Caco-2 (cell line): ENCODE measurements at regions not wholly inside any gene's neighbourhood (a gene's known extent, or its start where the extent isn't known, plus 50 kb on each side); places are given as distances from the start of the nearest gene placed in this dataset.
"Not testable (repeated sequence)": the region's sequence is repeated elsewhere in the genome, so short reads cannot be mapped to it uniquely, and the experiment has no call there.

Experiments used
- BruUV-seq: library from RNA; stranded (reverse); fragments of 400-500 nt; replicated peaks from 2 replicates; lab custom pipeline; 2021; lab: Mats Ljungman, UMichigan
- CTCF ChIA-PET: fragments of 300-600 bp; sonication (Branson Sonifier 250); formaldehyde crosslinking; loops from one replicate; lab custom pipeline; 2022; ENCODE audit warnings: antibody characterized with exemption; lab: Charles Lee
- POLR2A ChIA-PET: fragments of 300-600 bp; sonication (Branson Sonifier 250); formaldehyde crosslinking; loops from one replicate; lab custom pipeline; 2022; ENCODE audit warnings: antibody characterized with exemption; lab: Charles Lee
- DNase-seq, 2 experiments: peaks; one replicate each; pipeline versions ENCODE4 v3.0.0 to v3.0.0-alpha.2; 2020 to 2022
- H3K27me3 ChIP-seq: replicated peaks from 2 replicates; pipeline ENCODE4 v1.6.0; 2011; ENCODE audit warnings: low read length; ENCODE audit not compliant: control insufficient read depth, insufficient read depth
- H3K36me3 ChIP-seq: 2 replicates; pipeline ENCODE4 v1.5.1; 2011; ENCODE audit warnings: low read length; ENCODE audit not compliant: control insufficient read depth, insufficient read depth
- H3K4me1 ChIP-seq: fragments of 250-450 bp; sonication (Bioruptor Pico); 2 replicates; pipeline ENCODE4 v1.5.1; 2020; ENCODE audit warnings: mild to moderate bottlenecking
- H3K4me3 ChIP-seq: 2 replicates; pipeline ENCODE4 v1.5.1; 2011; ENCODE audit warnings: low read depth, mild to moderate bottlenecking, control low read depth, low read length
- H3K9me3 ChIP-seq: fragments of 250-450 bp; sonication (Bioruptor Pico); 2 replicates; pipeline ENCODE4 v1.5.1; 2020; ENCODE audit warnings: mild to moderate bottlenecking, moderate library complexity
- H3K27ac Mint-ChIP-seq: one replicate; pipeline ENCODE4 v1.8.0; 2022; ENCODE audit warnings: mixed read lengths; ENCODE audit not compliant: unreplicated experiment
- H3K27me3 Mint-ChIP-seq: one replicate; pipeline ENCODE4 v1.8.0; 2022; ENCODE audit warnings: mixed read lengths; ENCODE audit not compliant: insufficient read depth, unreplicated experiment
- H3K36me3 Mint-ChIP-seq: one replicate; pipeline ENCODE4 v1.8.0; 2022; ENCODE audit warnings: mild to moderate bottlenecking, mixed read lengths; ENCODE audit not compliant: insufficient read depth, unreplicated experiment
- H3K4me1 Mint-ChIP-seq: one replicate; pipeline ENCODE4 v1.8.0; 2022; ENCODE audit warnings: low read depth, mixed read lengths; ENCODE audit not compliant: unreplicated experiment
- H3K4me3 Mint-ChIP-seq: one replicate; pipeline ENCODE4 v1.8.0; 2022; ENCODE audit warnings: mild to moderate bottlenecking, moderate library complexity, mixed read lengths; ENCODE audit not compliant: unreplicated experiment
- H3K9me3 Mint-ChIP-seq: one replicate; pipeline ENCODE4 v1.8.0; 2022; ENCODE audit warnings: mixed read lengths; ENCODE audit not compliant: unreplicated experiment
- CTCF ChIP-seq, 2 experiments: fragments of 200-600 bp in 1 of 2; IDR thresholded peaks; 1 replicate in 1 of 2; 2 replicates in 1 of 2; pipeline versions ENCODE4 v1.5.1 to v1.8.0; 2011 to 2022; ENCODE audit warnings: antibody characterized with exemption in 1 of 2, control low read depth in 1 of 2, inconsistent platforms in 1 of 2, low read depth in 1 of 2, low read length in 1 of 2, mild to moderate bottlenecking in 1 of 2, moderate library complexity in 1 of 2; ENCODE audit not compliant: insufficient read depth in 1 of 2, severe bottlenecking in 1 of 2, unreplicated experiment in 1 of 2
- intact Hi-C: fragments of 100-400 bp; cut with micrococcal nuclease; formaldehyde crosslinking; loops from one replicate; pipeline ENCODE4 v1.10.0; 2022; ENCODE audit not compliant: unreplicated experiment

DNA sequence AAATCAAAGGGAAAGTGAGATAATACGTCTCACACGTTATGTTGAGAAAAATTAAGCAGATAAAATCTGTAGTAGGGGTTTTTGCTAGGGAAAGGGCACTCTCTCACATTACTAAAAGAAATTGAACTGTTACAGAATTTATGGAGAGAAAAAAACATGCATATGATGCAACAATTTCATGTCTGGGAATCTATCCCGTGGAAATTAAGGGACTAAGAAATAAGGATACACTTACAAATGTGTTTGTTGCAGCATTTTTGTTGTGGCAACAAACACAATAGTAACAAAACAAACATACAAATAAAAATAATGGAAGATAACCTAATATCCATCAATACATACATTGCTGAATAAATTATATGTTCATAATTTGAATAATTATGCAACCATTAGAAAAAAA lies 96.3 kb upstream of the ZBED5 start:
- no peaks in the 10 kb centered on the region for H3K27me3 Mint-ChIP-seq
- no peaks in the 10 kb centered on the region for H3K36me3 Mint-ChIP-seq
- no peak for DNase-seq
- H3K4me3 Mint-ChIP-seq: no peak overlapping the region
- H3K4me3 ChIP-seq: no peak overlapping the region
- no TSS peak for BruUV-seq
- no peak for TF ChIP-seq CTCF (IDR thresholded peaks at IDR 0.05; ENCODE audit: insufficient read depth in 1 of 2, low read depth in 1 of 2, low read length in 1 of 2, severe bottlenecking in 1 of 2, unreplicated experiment in 1 of 2)
- H3K36me3 ChIP-seq: no peaks in the 10 kb centered on the region
- no peaks in the 10 kb centered on the region for H3K9me3 ChIP-seq
- H3K4me1 Mint-ChIP-seq: no peaks in the 10 kb centered on the region
- intact Hi-C loops: no loop called here
- no peaks in the 10 kb centered on the region for H3K4me1 ChIP-seq
- ChIA-PET CTCF (no interaction called here), POLR2A (no interaction called here)
- no peak overlapping the region for H3K27ac Mint-ChIP-seq
- H3K9me3 Mint-ChIP-seq: peaks cover 14% of the 10 kb centered on the region
- no peaks in the 10 kb centered on the region for H3K27me3 ChIP-seq

- Histone ChIP-seq H3K9me3 (no peaks in the 10 kb centered on the region), H3K36me3 (no peaks in the 10 kb centered on the region), H3K4me3 (no peak overlapping the region), H3K27me3 (no peaks in the 10 kb centered on the region), H3K4me1 (no peaks in the 10 kb centered on the region)
- TF ChIP-seq CTCF (IDR thresholded peaks at IDR 0.05; ENCODE audit: insufficient read depth in 1 of 2, low read depth in 1 of 2, low read length in 1 of 2, severe bottlenecking in 1 of 2, unreplicated experiment in 1 of 2): no peak
- H3K27me3 Mint-ChIP-seq: no peaks in the 10 kb centered on the region
- no peaks in the 10 kb centered on the region for H3K36me3 Mint-ChIP-seq
- intact Hi-C loops: no loop called here
- no peaks in the 10 kb centered on the region for H3K4me1 Mint-ChIP-seq
- ChIA-PET CTCF (interaction anchor here (1.6 kb wide), 1 partner anchor 19 kb away, joined by 5 read pairs; no protein-coding TSS in a partner anchor), POLR2A (no interaction called here)
- BruUV-seq: no TSS peak
- no peak for DNase-seq
- H3K4me3 Mint-ChIP-seq: no peak overlapping the region
- H3K27ac Mint-ChIP-seq: no peak overlapping the region
- H3K9me3 Mint-ChIP-seq: peaks cover 10% of the 10 kb centered on the region
These were observed 95.0 kb upstream of the ZBED5 start for GRCh38 chr11:10952872-10953271.

DNA sequence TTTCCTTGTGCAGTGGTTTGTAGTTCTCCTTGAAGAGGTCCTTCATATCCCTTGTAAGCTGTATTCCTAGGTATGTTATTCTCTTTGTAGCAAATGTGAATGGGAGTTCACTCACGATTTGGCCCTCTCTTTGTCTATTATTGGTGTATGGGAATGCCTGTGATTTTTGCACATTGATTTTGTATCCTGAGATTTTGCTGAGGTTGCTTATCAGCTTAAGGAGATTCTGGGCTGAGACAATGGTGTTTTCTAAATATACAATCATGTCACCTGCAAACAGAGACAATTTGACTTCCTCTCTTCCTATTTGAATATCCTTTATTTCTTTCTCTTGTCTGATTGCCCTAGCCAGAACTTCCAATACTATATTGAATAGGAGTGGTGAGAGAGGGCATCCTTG lies 90.1 kb upstream of the ZBED5 start:
- intact Hi-C loops, H3K27ac Mint-ChIP-seq, H3K27me3 Mint-ChIP-seq, H3K9me3 ChIP-seq, H3K4me3 Mint-ChIP-seq, H3K36me3 ChIP-seq, DNase-seq, H3K4me3 ChIP-seq, H3K36me3 Mint-ChIP-seq, H3K9me3 Mint-ChIP-seq, BruUV-seq, H3K27me3 ChIP-seq, POLR2A ChIA-PET, CTCF ChIA-PET: not testable (repeated sequence)
- peaks cover 14% of the 10 kb centered on the region for H3K4me1 Mint-ChIP-seq
- H3K4me1 ChIP-seq: peaks cover 16% of the 10 kb centered on the region

DNA sequence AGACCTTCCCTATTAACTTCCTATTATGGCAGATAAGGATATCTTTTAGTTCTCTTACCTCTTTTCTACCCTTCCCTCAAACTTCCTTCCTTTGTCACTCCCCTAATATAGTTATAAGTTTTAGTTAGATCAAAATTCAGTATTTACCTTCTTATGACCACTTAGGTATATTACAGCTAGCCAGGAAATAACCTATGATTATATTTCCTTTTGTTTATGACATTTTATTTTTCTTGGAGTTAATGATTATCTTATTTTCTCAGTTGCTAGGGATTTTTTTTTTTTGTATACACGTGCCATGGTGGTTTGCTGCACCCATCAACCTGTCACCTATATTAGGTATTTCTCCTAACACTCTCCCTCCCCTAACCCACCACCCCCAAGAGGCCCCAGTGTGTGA lies 88.2 kb upstream of the ZBED5 start:
- BruUV-seq: no TSS peak
- ChIA-PET POLR2A (no interaction called here), CTCF (interaction anchor here (1.5 to 4.8 kb wide), 2 partner anchors 9 to 12 kb away, joined by 4 to 31 read pairs; no protein-coding TSS in a partner anchor)
- Histone ChIP-seq H3K4me3 (no peak overlapping the region), H3K36me3 (no peaks in the 10 kb centered on the region), H3K4me1 (peaks cover 16% of the 10 kb centered on the region), H3K27me3 (no peaks in the 10 kb centered on the region), H3K9me3 (no peaks in the 10 kb centered on the region)
- intact Hi-C loops: no loop called here
- peaks cover 14% of the 10 kb centered on the region for H3K4me1 Mint-ChIP-seq
- H3K27ac Mint-ChIP-seq: no peak overlapping the region
- peaks cover 6% of the 10 kb centered on the region for H3K36me3 Mint-ChIP-seq
- no peak for TF ChIP-seq CTCF (IDR thresholded peaks at IDR 0.05; ENCODE audit: insufficient read depth in 1 of 2, low read depth in 1 of 2, low read length in 1 of 2, severe bottlenecking in 1 of 2, unreplicated experiment in 1 of 2)
- H3K27me3 Mint-ChIP-seq: no peaks in the 10 kb centered on the region
- no peaks in the 10 kb centered on the region for H3K9me3 Mint-ChIP-seq
- H3K4me3 Mint-ChIP-seq: no peak overlapping the region
- no peak for DNase-seq
